H9 (cell line): ENCODE measurements at regions not wholly inside any gene's neighbourhood (a gene's known extent, or its start where the extent isn't known, plus 50 kb on each side); places are given as distances from the start of the nearest gene placed in this dataset.
A peak's percentile ranks its signal among the peaks of the same experiment; 100 is the strongest.

Experiments used
- DNase-seq: peaks from one replicate; pipeline ENCODE4 v3.0.0-alpha.2; 2017
- H2AFZ ChIP-seq: one replicate; pipeline ENCODE4 v1.6.1; 2013; ENCODE audit warnings: mild to moderate bottlenecking, low read length, control low read depth, moderate library complexity
- H2AK5ac ChIP-seq: 2 replicates; pipeline ENCODE4 v1.6.1; 2013; ENCODE audit warnings: low read length, control low read depth, mixed read lengths; ENCODE audit not compliant: insufficient read length
- H2BK120ac ChIP-seq: one replicate; pipeline ENCODE4 v1.6.1; 2013; ENCODE audit warnings: low read depth, mild to moderate bottlenecking, low read length, control low read depth, inconsistent platforms; ENCODE audit not compliant: poor library complexity, severe bottlenecking
- H2BK12ac ChIP-seq: 2 replicates; pipeline ENCODE4 v1.6.1; 2013; ENCODE audit warnings: low read length, control low read depth, mixed read lengths, low read depth; ENCODE audit not compliant: insufficient read length
- H2BK15ac ChIP-seq: 2 replicates; pipeline ENCODE4 v1.6.1; 2013; ENCODE audit warnings: low read depth, low read length, control low read depth
- H2BK20ac ChIP-seq: one replicate; pipeline ENCODE4 v1.6.1; 2013; ENCODE audit warnings: low read depth, mild to moderate bottlenecking, low read length, control low read depth, inconsistent platforms; ENCODE audit not compliant: poor library complexity, severe bottlenecking
- H2BK5ac ChIP-seq: 2 replicates; pipeline ENCODE4 v1.6.1; 2013; ENCODE audit warnings: low read length, control low read depth, mixed read lengths; ENCODE audit not compliant: insufficient read length
- H3K14ac ChIP-seq: 2 replicates; pipeline ENCODE4 v1.6.1; 2013; ENCODE audit warnings: low read length, control low read depth; ENCODE audit not compliant: insufficient read depth
- H3K18ac ChIP-seq: 2 replicates; pipeline ENCODE4 v1.6.1; 2013; ENCODE audit warnings: low read depth, mild to moderate bottlenecking, mixed read lengths, low read length, control low read depth; ENCODE audit not compliant: insufficient read length
- H3K23ac ChIP-seq: 2 replicates; pipeline ENCODE4 v1.6.1; 2013; ENCODE audit warnings: low read length, control low read depth, mixed read lengths, low read depth; ENCODE audit not compliant: insufficient read length
- H3K23me2 ChIP-seq: 2 replicates; pipeline ENCODE4 v1.6.1; 2013; ENCODE audit warnings: low read depth, mild to moderate bottlenecking, mixed read lengths, low read length, control low read depth; ENCODE audit not compliant: insufficient read length, poor library complexity, severe bottlenecking
- H3K27ac ChIP-seq: 2 replicates; pipeline ENCODE4 v1.5.1; 2013; ENCODE audit warnings: low read length, control low read depth, mixed read lengths, low read depth; ENCODE audit not compliant: insufficient read length
- H3K27me3 ChIP-seq: 2 replicates; pipeline ENCODE4 v1.6.1; 2013; ENCODE audit warnings: low read length, control low read depth, inconsistent platforms; ENCODE audit not compliant: insufficient read depth
- H3K4ac ChIP-seq: 2 replicates; pipeline ENCODE4 v1.6.1; 2013; ENCODE audit warnings: low read depth, mild to moderate bottlenecking, control low read depth, inconsistent platforms, low read length, moderate library complexity
- H3K4me1 ChIP-seq: 2 replicates; pipeline ENCODE4 v1.6.1; 2013; ENCODE audit warnings: low read length, control low read depth, inconsistent platforms; ENCODE audit not compliant: insufficient read depth
- H3K4me2 ChIP-seq: 2 replicates; pipeline ENCODE4 v1.6.1; 2013; ENCODE audit warnings: low read length, control low read depth, mixed read lengths; ENCODE audit not compliant: insufficient read length, insufficient read depth
- H3K56ac ChIP-seq: 2 replicates; pipeline ENCODE4 v1.6.1; 2013; ENCODE audit warnings: low read depth, mild to moderate bottlenecking, mixed read lengths, low read length, control low read depth; ENCODE audit not compliant: insufficient read length
- H3K79me1 ChIP-seq: 2 replicates; pipeline ENCODE4 v1.6.1; 2013; ENCODE audit warnings: low read depth, mild to moderate bottlenecking, moderate library complexity, low read length, control low read depth, inconsistent platforms; ENCODE audit not compliant: insufficient read depth, poor library complexity, severe bottlenecking
- H3K79me2 ChIP-seq: 2 replicates; pipeline ENCODE4 v1.6.1; 2013; ENCODE audit warnings: low read length, control low read depth, inconsistent platforms; ENCODE audit not compliant: insufficient read depth
- H3K9ac ChIP-seq: 2 replicates; pipeline ENCODE4 v1.6.1; 2013; ENCODE audit warnings: low read length, control low read depth, mixed read lengths; ENCODE audit not compliant: insufficient read length; ENCODE audit errors: extremely low read depth
- H3K9me3 ChIP-seq: one replicate; pipeline ENCODE4 v1.6.1; 2013; ENCODE audit warnings: low read depth, low read length, inconsistent platforms; ENCODE audit not compliant: control insufficient read depth
- H3T11ph ChIP-seq: one replicate; pipeline ENCODE4 v1.6.1; 2013; ENCODE audit warnings: mild to moderate bottlenecking, low read length, control low read depth, inconsistent platforms
- H4K20me1 ChIP-seq: one replicate; pipeline ENCODE4 v1.6.1; 2013; ENCODE audit not compliant: control insufficient read depth, insufficient read length, insufficient read depth
- H4K5ac ChIP-seq: 2 replicates; pipeline ENCODE4 v1.6.1; 2013; ENCODE audit warnings: low read depth, mild to moderate bottlenecking, mixed read lengths, low read length, control low read depth; ENCODE audit not compliant: insufficient read length
- H4K8ac ChIP-seq: replicated peaks from 2 replicates; pipeline ENCODE4 v1.6.1; 2013; ENCODE audit warnings: low read length, control low read depth, mixed read lengths, low read depth; ENCODE audit not compliant: insufficient read length
- H4K91ac ChIP-seq: 2 replicates; pipeline ENCODE4 v1.6.1; 2013; ENCODE audit warnings: low read depth, mild to moderate bottlenecking, moderate library complexity, mixed read lengths, low read length, control low read depth; ENCODE audit not compliant: insufficient read length
- H3K27ac Mint-ChIP-seq, 3 experiments: 2 replicates in 2 of 3; 3 replicates in 1 of 3; pipeline ENCODE4 v1.8.0; 2020 to 2021; ENCODE audit warnings: mixed read lengths in 3 of 3, mild to moderate bottlenecking in 1 of 3, moderate library complexity in 1 of 3
- H3K27me3 Mint-ChIP-seq: 2 replicates; pipeline ENCODE4 v1.8.0; 2021; ENCODE audit warnings: low read depth, mild to moderate bottlenecking, moderate library complexity, mixed read lengths
- H3K36me3 Mint-ChIP-seq, 3 experiments: 2 replicates in 2 of 3; 3 replicates in 1 of 3; pipeline ENCODE4 v1.8.0; 2020 to 2021; ENCODE audit warnings: low read depth in 3 of 3, mixed read lengths in 3 of 3; ENCODE audit not compliant: insufficient read depth in 1 of 3
- H3K4me1 Mint-ChIP-seq, 2 experiments: 2 replicates each; pipeline ENCODE4 v1.8.0; 2020; ENCODE audit warnings: mixed read lengths in 2 of 2
- H3K4me3 Mint-ChIP-seq, 2 experiments: 2 replicates in 1 of 2; 3 replicates in 1 of 2; pipeline ENCODE4 v1.8.0; 2020 to 2021; ENCODE audit warnings: mild to moderate bottlenecking in 2 of 2, mixed read lengths in 2 of 2, moderate library complexity in 1 of 2
- H3K9me3 Mint-ChIP-seq, 2 experiments: 2 replicates in 1 of 2; 3 replicates in 1 of 2; pipeline ENCODE4 v1.8.0; 2020; ENCODE audit warnings: mild to moderate bottlenecking in 2 of 2, mixed read lengths in 2 of 2, moderate library complexity in 1 of 2
- whole genome bisulfite sequencing: extraction: QIAGEN DNeasy Blood & Tissue Kit; methylation state at CpG from one replicate; pipeline ENCODE4 v1.1.7; 2013; ENCODE audit warnings: missing lambda C conversion rate, low lambda C conversion rate, mixed read lengths; ENCODE audit not compliant: insufficient read length; ENCODE audit errors: extremely low coverage; 5-methylcytosine and 5-hydroxymethylcytosine counted together
- TF ChIP-seq, protein P1 (sequence below): fragments of 200-600 bp; sonication (generic); conservative IDR thresholded peaks from 3 replicates; pipeline ENCODE4 v1.8.0; 2021; ENCODE audit warnings: antibody characterized with exemption, mild to moderate bottlenecking

DNA sequence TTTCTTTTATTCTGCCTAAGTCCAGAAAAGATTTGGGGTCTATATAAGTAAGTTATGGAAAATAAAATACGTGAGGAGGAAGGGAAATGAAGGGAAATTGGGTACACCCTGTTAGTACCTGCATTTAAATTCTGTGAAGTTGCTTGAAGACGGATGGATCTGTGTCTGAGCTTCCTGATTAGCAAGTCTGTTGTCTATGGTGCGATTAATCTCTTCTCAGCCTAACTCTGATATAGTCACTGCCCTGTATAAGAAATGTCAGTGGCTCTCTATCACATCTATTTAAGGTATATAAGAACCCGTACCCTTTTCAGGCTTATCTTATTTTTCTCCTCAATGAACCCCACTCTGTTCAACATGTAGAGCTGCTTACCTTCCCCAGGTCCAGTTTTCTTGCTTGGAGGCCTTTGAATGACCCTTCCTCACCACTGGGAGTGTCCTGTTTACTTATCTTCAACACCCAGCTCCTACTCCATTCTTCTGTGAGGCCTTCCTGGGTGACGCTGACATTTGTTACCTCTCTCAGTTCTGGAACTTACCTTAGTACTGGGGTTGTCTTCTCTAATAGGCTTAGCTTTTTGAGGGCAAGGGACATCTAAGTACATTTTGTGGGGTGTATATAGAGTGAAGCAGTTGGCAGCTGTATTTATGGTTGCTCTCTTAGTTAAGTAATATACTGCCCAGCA, 149.6 kb upstream of the PRPS1L1 start:
- Histone ChIP-seq H4K91ac (no peak overlapping the region), H4K5ac (no peak overlapping the region), H2AFZ (no peak overlapping the region), H3K56ac (no peak overlapping the region), H3K14ac (no peak overlapping the region), H3K27me3 (no peaks in the 10 kb centered on the region), H3K23ac (no peak overlapping the region), H3K79me2 (no peaks in the 10 kb centered on the region), H4K8ac (no peak overlapping the region), H2BK20ac (no peak overlapping the region), H2BK12ac (no peak overlapping the region), H3K9ac (no peak overlapping the region), H3K4me2 (no peak overlapping the region), H3K4ac (no peak overlapping the region), H3K23me2 (no peaks in the 10 kb centered on the region), H3K4me1 (no peaks in the 10 kb centered on the region), H2BK120ac (no peak overlapping the region), H2AK5ac (no peak overlapping the region), H3T11ph (no peak overlapping the region), H3K27ac (no peak overlapping the region), H2BK5ac (no peak overlapping the region), H3K79me1 (no peaks in the 10 kb centered on the region), H4K20me1 (no peaks in the 10 kb centered on the region), H3K18ac (no peak overlapping the region), H3K9me3 (no peaks in the 10 kb centered on the region), H2BK15ac (no peak overlapping the region)
- DNase-seq: no peak
- Mint-ChIP-seq H3K27ac (peak overlapping the region in 1 of 3 experiments; percentile 16; a peak in 1 of 7 replicates), H3K9me3 (no peaks in the 10 kb centered on the region), H3K4me3 (no peak overlapping the region), H3K27me3 (no peaks in the 10 kb centered on the region), H3K36me3 (no peaks in the 10 kb centered on the region), H3K4me1 (peaks cover 3% of the 10 kb centered on the region in 2 experiments; a peak in 1 of 4 replicates)
- no CpG with 5 or more reads among the region's 5 CpGs for WGBS
- TF ChIP-seq, protein P1, sequence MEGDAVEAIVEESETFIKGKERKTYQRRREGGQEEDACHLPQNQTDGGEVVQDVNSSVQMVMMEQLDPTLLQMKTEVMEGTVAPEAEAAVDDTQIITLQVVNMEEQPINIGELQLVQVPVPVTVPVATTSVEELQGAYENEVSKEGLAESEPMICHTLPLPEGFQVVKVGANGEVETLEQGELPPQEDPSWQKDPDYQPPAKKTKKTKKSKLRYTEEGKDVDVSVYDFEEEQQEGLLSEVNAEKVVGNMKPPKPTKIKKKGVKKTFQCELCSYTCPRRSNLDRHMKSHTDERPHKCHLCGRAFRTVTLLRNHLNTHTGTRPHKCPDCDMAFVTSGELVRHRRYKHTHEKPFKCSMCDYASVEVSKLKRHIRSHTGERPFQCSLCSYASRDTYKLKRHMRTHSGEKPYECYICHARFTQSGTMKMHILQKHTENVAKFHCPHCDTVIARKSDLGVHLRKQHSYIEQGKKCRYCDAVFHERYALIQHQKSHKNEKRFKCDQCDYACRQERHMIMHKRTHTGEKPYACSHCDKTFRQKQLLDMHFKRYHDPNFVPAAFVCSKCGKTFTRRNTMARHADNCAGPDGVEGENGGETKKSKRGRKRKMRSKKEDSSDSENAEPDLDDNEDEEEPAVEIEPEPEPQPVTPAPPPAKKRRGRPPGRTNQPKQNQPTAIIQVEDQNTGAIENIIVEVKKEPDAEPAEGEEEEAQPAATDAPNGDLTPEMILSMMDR: no peak
